Heart left ventricle (tissue), 16 donors: ENCODE measurements at regions not wholly inside any gene's neighbourhood (a gene's known extent, or its start where the extent isn't known, plus 50 kb on each side); places are given as distances from the start of the nearest gene placed in this dataset.

ENCODE experiments used
- ATAC-seq, 4 donors: fragments of 200-7000 bp; cut with Tn5 transposase; one replicate each; pipeline ENCODE4 v1.9.1; 2020 to 2022; ENCODE audit warnings: moderate library complexity in 4 of 4, mild to moderate bottlenecking in 3 of 4, moderate number of reproducible peaks in 1 of 4
- DNase-seq, 5 donors: peaks; one replicate each; pipeline ENCODE4 v3.0.0-alpha.2; 2020
- H3K27ac ChIP-seq, 12 donors: fragments of 200-600 bp; sonication (generic) in 4 of 12; one replicate each; pipeline versions ENCODE4 v1.5.0 to v1.8.0; 2016 to 2022; ENCODE audit warnings: mild to moderate bottlenecking in 2 of 12
- H3K27me3 ChIP-seq, 9 donors: fragments of 200-600 bp; sonication (generic) in 2 of 9; one replicate each; pipeline versions ENCODE4 v1.5.1 to v1.8.0; 2016 to 2022; ENCODE audit warnings: mild to moderate bottlenecking in 3 of 9
- H3K36me3 ChIP-seq, 9 donors: fragments of 200-600 bp; sonication (generic) in 2 of 9; one replicate each; pipeline versions ENCODE4 v1.5.0 to v1.8.0; 2018 to 2022; ENCODE audit warnings: mild to moderate bottlenecking in 2 of 9
- H3K4me1 ChIP-seq, 12 donors: fragments of 200-600 bp; sonication (generic) in 4 of 12; one replicate each; pipeline versions ENCODE4 v1.5.0 to v1.8.0; 2016 to 2022; ENCODE audit warnings: mild to moderate bottlenecking in 3 of 12
- H3K4me3 ChIP-seq, 12 donors: fragments of 200-600 bp; sonication (generic) in 4 of 12; one replicate each; pipeline versions ENCODE4 v1.5.0 to v1.8.0; 2017 to 2022; ENCODE audit warnings: mild to moderate bottlenecking in 9 of 12, moderate library complexity in 4 of 12
- H3K9me3 ChIP-seq, 12 donors: fragments of 200-600 bp; sonication (generic) in 4 of 12; one replicate each; pipeline versions ENCODE4 v1.5.0 to v1.8.0; 2016 to 2022; ENCODE audit warnings: mild to moderate bottlenecking in 1 of 12
- POLR2A ChIP-seq, 2 donors: fragments of 450-650 bp; IDR thresholded peaks; one replicate each; pipeline ENCODE4 v1.6.1; 2017; ENCODE audit warnings: antibody characterized with exemption in 2 of 2, mild to moderate bottlenecking in 2 of 2, moderate library complexity in 2 of 2
- WGBS, 4 donors: extraction: QIAGEN DNeasy Blood & Tissue Kit in 2 of 4; methylation state at CpG; one replicate each; pipeline versions ENCODE4 v1.1.5 to v1.1.7; 2013 to 2018; 5-methylcytosine and 5-hydroxymethylcytosine counted together
- intact Hi-C, 10 donors: fragments of 100-400 bp; cut with DNase I; formaldehyde crosslinking; loops; one replicate each; pipeline versions ENCODE4 v1.11.1 to v1.14.2; 2022
- TF ChIP-seq, protein P1 (sequence below), 12 donors: fragments of 200-600 bp; sonication (generic) in 4 of 12; IDR thresholded peaks; one replicate each; pipeline versions ENCODE4 v1.5.0 to v1.8.0; 2018 to 2022; ENCODE audit warnings: antibody characterized with exemption in 12 of 12, mild to moderate bottlenecking in 5 of 12
- donor health status: ischemic (EF 13 %, LVEDD 7.1; RV severe dilation, severe dysfunction).
- donor health status: healthy with polysubstance abuse.
- donor health status: DM: no; HTN: yes; CAD: no.
- donor health status: DM: no; HTN: no; CAD: no.
- donor health status: ischemic (EF 25% LVEDD 6.9; RV normal size, moderate dysfunction).
- donor health status: ischemic (EF 25% LVEDD 5.7; RV mildly dilated, moderate dysfunction).
- donor health status: healthy.
- donor health status: DM: yes; HTN: yes; CAD: no.
- donor health status: ischemic (EF 35%, LVEDD 5.7; RV mildly dilated, moderate dysfunction).
- donor health status: nonischemic (EF 11% LVEDD 7.7; RV severe dilation, severe dysfunction).
- donor health status: DM: yes; HTN: yes; CAD: no.
- donor health status: PGD.
- donor health status: ischemic (EF 29% LVEDD 5.4; RV normal size, mild dysfunction).
- donor health status: nonischemic (EF 23%, LVEDD 6.1; RV moderate dilation, normal function).

DNA sequence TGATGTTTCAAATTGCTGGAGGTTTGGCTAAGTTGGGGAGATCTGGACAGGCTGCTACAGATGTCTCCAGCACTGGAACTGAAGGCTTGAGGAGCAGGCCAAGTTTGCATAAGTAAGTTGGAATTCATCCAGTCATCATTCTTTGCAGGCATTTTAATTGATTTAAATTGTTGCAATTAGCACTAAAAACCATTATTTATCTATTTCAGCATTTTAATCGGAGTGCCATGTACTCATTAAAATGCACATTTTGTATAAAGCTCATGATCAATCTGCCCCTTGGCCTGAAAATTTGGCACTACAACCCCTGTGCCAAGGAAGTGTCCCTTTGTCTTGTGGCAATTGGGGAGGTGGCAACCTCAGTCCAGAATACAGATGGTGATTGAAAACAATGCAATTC is 320.2 kb downstream of the MAT2B start:
- intact Hi-C loops: no loop called here
- no peaks in the 10 kb centered on the region for H3K4me1 ChIP-seq
- no peak for TF ChIP-seq POLR2A (IDR thresholded peaks at IDR 0.05)
- TF ChIP-seq, protein P1, sequence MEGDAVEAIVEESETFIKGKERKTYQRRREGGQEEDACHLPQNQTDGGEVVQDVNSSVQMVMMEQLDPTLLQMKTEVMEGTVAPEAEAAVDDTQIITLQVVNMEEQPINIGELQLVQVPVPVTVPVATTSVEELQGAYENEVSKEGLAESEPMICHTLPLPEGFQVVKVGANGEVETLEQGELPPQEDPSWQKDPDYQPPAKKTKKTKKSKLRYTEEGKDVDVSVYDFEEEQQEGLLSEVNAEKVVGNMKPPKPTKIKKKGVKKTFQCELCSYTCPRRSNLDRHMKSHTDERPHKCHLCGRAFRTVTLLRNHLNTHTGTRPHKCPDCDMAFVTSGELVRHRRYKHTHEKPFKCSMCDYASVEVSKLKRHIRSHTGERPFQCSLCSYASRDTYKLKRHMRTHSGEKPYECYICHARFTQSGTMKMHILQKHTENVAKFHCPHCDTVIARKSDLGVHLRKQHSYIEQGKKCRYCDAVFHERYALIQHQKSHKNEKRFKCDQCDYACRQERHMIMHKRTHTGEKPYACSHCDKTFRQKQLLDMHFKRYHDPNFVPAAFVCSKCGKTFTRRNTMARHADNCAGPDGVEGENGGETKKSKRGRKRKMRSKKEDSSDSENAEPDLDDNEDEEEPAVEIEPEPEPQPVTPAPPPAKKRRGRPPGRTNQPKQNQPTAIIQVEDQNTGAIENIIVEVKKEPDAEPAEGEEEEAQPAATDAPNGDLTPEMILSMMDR (IDR thresholded peaks at IDR 0.05): no peak
- peaks cover 0 to 11% (median 1%) of the 10 kb centered on the region in 12 donors for H3K9me3 ChIP-seq
- no peaks in the 10 kb centered on the region for H3K27me3 ChIP-seq
- H3K36me3 ChIP-seq: no peaks in the 10 kb centered on the region
- H3K27ac ChIP-seq: no peak overlapping the region
- no peak for ATAC-seq
- 80 to 91% (median 87%) methylated on average over 1 of the region's 1 CpG for WGBS, 4 donors
- no peak for DNase-seq
- no peak overlapping the region for H3K4me3 ChIP-seq

DNA sequence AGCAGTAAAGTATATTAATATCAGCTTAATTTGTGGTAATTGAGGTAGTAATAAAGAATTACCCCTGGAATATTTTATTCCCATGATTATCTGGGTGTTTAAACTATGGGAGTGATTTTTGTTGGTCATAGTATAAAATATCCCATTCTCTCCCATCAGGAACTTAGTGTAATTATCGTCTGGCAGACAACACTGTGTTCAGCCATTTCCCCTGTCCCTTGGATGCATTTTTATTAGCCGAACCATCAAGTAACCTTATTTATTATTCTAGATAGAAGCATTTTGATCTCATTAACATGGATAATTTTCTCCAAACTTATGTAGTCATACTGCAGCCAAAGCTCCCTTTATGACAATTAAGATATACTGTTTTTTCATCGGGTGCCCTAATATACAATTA is 320.8 kb downstream of the MAT2B start:
- Histone ChIP-seq H3K9me3 (peaks cover 0 to 7% (median 0%) of the 10 kb centered on the region in 12 donors), H3K27me3 (no peaks in the 10 kb centered on the region), H3K4me1 (no peaks in the 10 kb centered on the region), H3K36me3 (no peaks in the 10 kb centered on the region), H3K27ac (no peak overlapping the region), H3K4me3 (no peak overlapping the region)
- no peak for ATAC-seq
- intact Hi-C loops: no loop called here
- DNase-seq: no peak
- 76 to 80% (median 79%) methylated on average over 3 of the region's 3 CpGs for WGBS, 4 donors
- no peak for TF ChIP-seq POLR2A (IDR thresholded peaks at IDR 0.05)
- TF ChIP-seq, protein P1 (IDR thresholded peaks at IDR 0.05): no peak

DNA sequence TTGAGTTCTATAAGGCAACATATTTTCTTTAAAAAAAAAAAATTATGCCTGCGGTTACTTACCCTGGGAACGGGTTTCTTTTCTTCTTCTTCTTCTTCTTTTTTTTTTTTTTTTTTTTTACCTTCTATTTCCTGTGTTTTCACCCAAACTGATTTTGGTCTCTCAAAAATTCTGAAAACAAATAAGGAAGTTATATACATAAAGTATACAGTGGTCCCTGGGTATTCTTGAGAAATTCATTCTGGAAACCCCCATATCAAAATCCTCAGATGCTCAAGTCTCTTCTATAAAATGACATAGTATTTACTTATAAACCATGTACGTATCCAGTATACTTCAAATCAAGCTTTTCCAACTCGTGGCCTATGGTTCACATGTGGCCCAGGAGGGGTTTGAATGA is 326.7 kb downstream of the MAT2B start:
- DNase-seq (no peak), ATAC-seq (no peak)
- no peak overlapping the region for H3K4me3 ChIP-seq
- H3K4me1 ChIP-seq: no peaks in the 10 kb centered on the region
- peaks cover 0 to 3% (median 0%) of the 10 kb centered on the region in 12 donors for H3K9me3 ChIP-seq
- no peaks in the 10 kb centered on the region for H3K36me3 ChIP-seq
- intact Hi-C loops: no loop called here
- no peak overlapping the region for H3K27ac ChIP-seq
- WGBS, 4 donors: 82 to 88% (median 85%) methylated on average over 4 of the region's 4 CpGs
- no peaks in the 10 kb centered on the region for H3K27me3 ChIP-seq
- TF ChIP-seq, protein P1 (IDR thresholded peaks at IDR 0.05): no peak

DNA sequence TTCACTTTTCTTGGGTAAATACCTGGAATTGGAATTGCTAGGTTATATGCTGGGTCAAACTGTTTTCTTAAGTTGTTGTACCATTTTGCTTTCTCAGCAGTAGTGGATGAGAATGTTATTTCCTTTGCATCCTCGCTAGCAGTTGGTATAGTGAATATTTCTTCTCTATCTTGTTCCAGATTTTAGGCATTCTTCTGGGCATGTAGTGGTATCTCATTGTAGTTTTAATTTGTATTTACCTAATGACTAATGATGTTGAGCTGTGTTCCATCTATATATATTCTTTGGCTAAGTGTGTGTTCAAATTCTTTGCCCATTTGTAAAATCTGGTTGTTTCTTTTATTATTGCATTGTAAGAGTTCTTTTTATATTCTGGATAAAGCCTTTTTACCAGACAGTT is 333.3 kb downstream of the MAT2B start:
- no peaks in the 10 kb centered on the region for H3K27me3 ChIP-seq
- H3K27ac ChIP-seq: no peak overlapping the region
- intact Hi-C loops: no loop called here
- 0 to 85% (median 83%) methylated on average over 1 of the region's 1 CpG for WGBS, 4 donors
- no peak for ATAC-seq
- no peaks in the 10 kb centered on the region for H3K36me3 ChIP-seq
- no peak for DNase-seq
- H3K4me1 ChIP-seq: no peaks in the 10 kb centered on the region
- no peak overlapping the region for H3K4me3 ChIP-seq
- no peak for TF ChIP-seq POLR2A (IDR thresholded peaks at IDR 0.05)
- TF ChIP-seq, protein P1 (IDR thresholded peaks at IDR 0.05): no peak
- no peaks in the 10 kb centered on the region for H3K9me3 ChIP-seq
